SK-N-SH (cell line): ENCODE measurements at regions not wholly inside any gene's neighbourhood (a gene's known extent, or its start where the extent isn't known, plus 50 kb on each side); places are given as distances from the start of the nearest gene placed in this dataset.

ENCODE experiments used
- CTCF ChIA-PET: fragments of 300-600, 350-600 bp; formaldehyde crosslinking; extraction: SDS; loops from one replicate; lab custom pipeline; 2021; lab: Yijun Ruan, JAX
- POLR2A ChIA-PET: fragments of 350-600 bp; sonication (Branson Sonifier 250); formaldehyde crosslinking; extraction: SDS; loops from one replicate; lab custom pipeline; 2020; ENCODE audit warnings: antibody characterized with exemption, inconsistent platforms; lab: Yijun Ruan, JAX
- DNase-seq: peaks from one replicate; pipeline ENCODE4 v3.0.0; 2012
- H2AFZ ChIP-seq: fragments of 200-600 bp; sonication (generic); 2 replicates; pipeline ENCODE4 v1.8.1; 2016; ENCODE audit warnings: antibody characterized with exemption, mild to moderate bottlenecking, low read depth
- H3F3A ChIP-seq: fragments of 200-600 bp; sonication (generic); replicated peaks from 2 replicates; pipeline ENCODE3; 2016; ENCODE audit warnings: antibody characterized with exemption, mild to moderate bottlenecking; ENCODE audit not compliant: insufficient read depth
- H3K27ac ChIP-seq, 2 experiments: fragments of 200-500 bp in 1 of 2; fragments of 200-600 bp in 1 of 2; sonication (Bioruptor generic) in 1 of 2; sonication (generic), shearing (Covaris generic) in 1 of 2; 2 replicates each; pipeline versions ENCODE4 v1.5.1 to v1.6.1; 2014 to 2016; ENCODE audit warnings: low read depth in 2 of 2, inconsistent platforms in 1 of 2, low read length in 1 of 2, mild to moderate bottlenecking in 1 of 2, mixed read lengths in 1 of 2
- H3K27me3 ChIP-seq: fragments of 200-600 bp; sonication (generic), shearing (Covaris generic); 2 replicates; pipeline ENCODE4 v1.6.1; 2016; ENCODE audit warnings: mixed run types; ENCODE audit not compliant: insufficient read depth
- H3K36me3 ChIP-seq, 2 experiments: fragments of 200-500 bp in 1 of 2; fragments of 200-600 bp in 1 of 2; sonication (Bioruptor generic) in 1 of 2; sonication (generic) in 1 of 2; replicated peaks in 1 of 2; 2 replicates each; pipeline versions ENCODE3 to v1.5.1; 2014 to 2016; ENCODE audit warnings: low read length in 1 of 2, mild to moderate bottlenecking in 1 of 2; ENCODE audit not compliant: insufficient read depth in 2 of 2, control insufficient read depth in 1 of 2
- H3K4me1 ChIP-seq, 2 experiments: fragments of 200-500 bp in 1 of 2; fragments of 200-600 bp in 1 of 2; sonication (Bioruptor generic) in 1 of 2; sonication (generic), shearing (Covaris generic) in 1 of 2; 2 replicates each; pipeline versions ENCODE4 v1.5.1 to v1.6.1; 2014 to 2016; ENCODE audit warnings: low read depth in 1 of 2, low read length in 1 of 2, mixed run types in 1 of 2; ENCODE audit not compliant: insufficient read depth in 2 of 2, control insufficient read depth in 1 of 2
- H3K4me2 ChIP-seq: fragments of 200-600 bp; sonication (generic), shearing (Covaris generic); 2 replicates; pipeline ENCODE4 v1.6.1; 2017; ENCODE audit warnings: mixed run types
- H3K4me3 ChIP-seq, 2 experiments: fragments of 200-500 bp in 1 of 2; fragments of 200-600 bp in 1 of 2; sonication (Bioruptor generic) in 1 of 2; sonication (generic), shearing (Covaris generic) in 1 of 2; 2 replicates each; pipeline versions ENCODE4 v1.5.1 to v1.8.1; 2014 to 2016; ENCODE audit warnings: low read depth in 2 of 2, inconsistent platforms in 1 of 2, low read length in 1 of 2, mild to moderate bottlenecking in 1 of 2, mixed read lengths in 1 of 2, moderate library complexity in 1 of 2
- H3K79me2 ChIP-seq: fragments of 200-600 bp; sonication (generic); 2 replicates; pipeline ENCODE4 v1.8.1; 2017; ENCODE audit warnings: mild to moderate bottlenecking; ENCODE audit not compliant: insufficient read depth
- H3K9ac ChIP-seq: fragments of 200-600 bp; sonication (generic); 2 replicates; pipeline ENCODE4 v1.6.1; 2017; ENCODE audit warnings: mixed run types
- H3K9me2 ChIP-seq: fragments of 200-600 bp; sonication (generic); 2 replicates; pipeline ENCODE4 v1.6.1; 2017; ENCODE audit warnings: mixed run types
- H3K9me3 ChIP-seq: fragments of 200-600 bp; sonication (generic); 2 replicates; pipeline ENCODE4 v1.6.1; 2017; ENCODE audit warnings: mixed run types, mild to moderate bottlenecking, moderate library complexity
- H4K20me1 ChIP-seq: fragments of 200-600 bp; sonication (generic); 2 replicates; pipeline ENCODE4 v1.6.1; 2017; ENCODE audit warnings: mild to moderate bottlenecking, mixed run types; ENCODE audit not compliant: insufficient read depth
- CHD2 ChIP-seq: fragments of 150-350 bp; IDR thresholded peaks from 2 replicates; pipeline ENCODE4 v1.6.1; 2018; ENCODE audit warnings: low read length; ENCODE audit not compliant: partially characterized antibody
- FOSL2 ChIP-seq: IDR thresholded peaks from 2 replicates; pipeline ENCODE4 v1.4.0; 2012; ENCODE audit warnings: low read depth, mild to moderate bottlenecking, moderate library complexity, borderline replicate concordance
- FOXM1 ChIP-seq: IDR thresholded peaks from 2 replicates; pipeline ENCODE4 v1.4.0; 2012; ENCODE audit warnings: low read depth, mild to moderate bottlenecking
- GATA2 ChIP-seq: sonication (generic); formaldehyde crosslinking; IDR thresholded peaks from 2 replicates; pipeline ENCODE4 v1.5.0; 2020; ENCODE audit warnings: mild to moderate bottlenecking, missing genetic modification reagents
- JUND ChIP-seq: IDR thresholded peaks from 2 replicates; pipeline ENCODE4 v1.4.0; 2012
- MAX ChIP-seq: IDR thresholded peaks from 2 replicates; pipeline ENCODE4 v1.4.0; 2012; ENCODE audit warnings: low read depth
- MEF2A ChIP-seq: IDR thresholded peaks from 2 replicates; pipeline ENCODE4 v1.4.0; 2012; ENCODE audit warnings: low read depth, borderline replicate concordance
- NRF1 ChIP-seq: IDR thresholded peaks from 2 replicates; pipeline ENCODE4 v1.6.1; 2012; ENCODE audit warnings: low read depth, mild to moderate bottlenecking, low read length
- RCOR1 ChIP-seq: fragments of 150-350 bp; IDR thresholded peaks from 2 replicates; pipeline ENCODE4 v1.6.1; 2017; ENCODE audit warnings: antibody characterized with exemption, low read length
- REST ChIP-seq: IDR thresholded peaks from 2 replicates; pipeline ENCODE4 v1.6.1; 2012; ENCODE audit warnings: mild to moderate bottlenecking, low read depth, low read length, moderate library complexity
- RXRA ChIP-seq: IDR thresholded peaks from 2 replicates; pipeline ENCODE4 v1.4.0; 2012; ENCODE audit warnings: low read depth, mild to moderate bottlenecking, borderline replicate concordance
- SIN3A ChIP-seq: IDR thresholded peaks from 2 replicates; pipeline ENCODE4 v1.6.1; 2012; ENCODE audit warnings: low read depth, mild to moderate bottlenecking, low read length, moderate library complexity, borderline replicate concordance
- SMC3 ChIP-seq: IDR thresholded peaks from 2 replicates; pipeline ENCODE4 v1.6.1; 2012; ENCODE audit warnings: low read depth, low read length, improper control_type of control experiment
- TAF1 ChIP-seq: IDR thresholded peaks from 2 replicates; pipeline ENCODE4 v1.6.1; 2012; ENCODE audit warnings: low read depth, mild to moderate bottlenecking, low read length, moderate library complexity, borderline replicate concordance
- TEAD4 ChIP-seq: IDR thresholded peaks from 2 replicates; pipeline ENCODE4 v1.4.0; 2012; ENCODE audit warnings: mild to moderate bottlenecking, borderline replicate concordance; ENCODE audit not compliant: insufficient read depth
- USF1 ChIP-seq: IDR thresholded peaks from 2 replicates; pipeline ENCODE4 v1.4.0; 2012; ENCODE audit warnings: low read depth, borderline replicate concordance
- USF2 ChIP-seq: fragments of 150-350 bp; IDR thresholded peaks from 2 replicates; pipeline ENCODE4 v1.6.1; 2017; ENCODE audit warnings: antibody characterized with exemption, low read length, low read depth, borderline replicate concordance
- WGBS: methylation state at CpG from one replicate; pipeline ENCODE4 v1.1.6; 2017; ENCODE audit warnings: low lambda C conversion rate; 5-methylcytosine and 5-hydroxymethylcytosine counted together

- ChIA-PET CTCF (no interaction called here), POLR2A (no interaction called here)
- Histone ChIP-seq H4K20me1 (no peaks in the 10 kb centered on the region), H3K9me2 (no peaks in the 10 kb centered on the region), H3K4me2 (no peak overlapping the region), H3F3A (no peaks in the 10 kb centered on the region), H3K4me1 (no peaks in the 10 kb centered on the region), H3K27me3 (no peaks in the 10 kb centered on the region), H2AFZ (no peak overlapping the region), H3K27ac (no peak overlapping the region), H3K79me2 (no peaks in the 10 kb centered on the region), H3K9ac (no peak overlapping the region), H3K36me3 (no peaks in the 10 kb centered on the region), H3K4me3 (no peak overlapping the region), H3K9me3 (no peaks in the 10 kb centered on the region)
- DNase-seq, result no peak
- 61% methylated on average over 18 of the region's 29 CpGs for WGBS
- TF ChIP-seq RXRA (no peak), RCOR1 (no peak), NRF1 (no peak), CHD2 (no peak), USF2 (no peak), FOSL2 (no peak), TAF1 (no peak), SIN3A (no peak), JUND (no peak), SMC3 (no peak), GATA2 (CRISPR knock-in tag) (no peak), REST (no peak), FOXM1 (no peak), MAX (no peak), USF1 (no peak), MEF2A (no peak), TEAD4 (no peak)
Measured at GRCh38 chr10:10294881-10295529, 722.7 kb upstream of the CELF2 start.
